ENCODE measurements at regions not wholly inside any gene's neighbourhood (a gene's known extent, or its start where the extent isn't known, plus 50 kb on each side); places are given as distances from the start of the nearest gene placed in this dataset.

- H4K20me1 ChIP-seq: no peaks in the 10 kb centered on the region
- H3K27ac ChIP-seq: no peak overlapping the region
- H3K4me3 ChIP-seq: no peak overlapping the region
- TF ChIP-seq Cebpa-rat (IDR thresholded peaks at IDR 0.05): no peak
- no peaks in the 10 kb centered on the region for H3K9me3 ChIP-seq
- no peaks in the 10 kb centered on the region for H3K27me3 ChIP-seq
- H3K4me1 ChIP-seq: no peaks in the 10 kb centered on the region
- no peak overlapping the region for H3K9ac ChIP-seq
- no peak overlapping the region for H3K4me2 ChIP-seq
- H3K36me3 ChIP-seq: no peaks in the 10 kb centered on the region
Measured at GRCh38 chr13:76016799-76017400, 380.8 kb downstream of the LMO7 start.

DNA sequence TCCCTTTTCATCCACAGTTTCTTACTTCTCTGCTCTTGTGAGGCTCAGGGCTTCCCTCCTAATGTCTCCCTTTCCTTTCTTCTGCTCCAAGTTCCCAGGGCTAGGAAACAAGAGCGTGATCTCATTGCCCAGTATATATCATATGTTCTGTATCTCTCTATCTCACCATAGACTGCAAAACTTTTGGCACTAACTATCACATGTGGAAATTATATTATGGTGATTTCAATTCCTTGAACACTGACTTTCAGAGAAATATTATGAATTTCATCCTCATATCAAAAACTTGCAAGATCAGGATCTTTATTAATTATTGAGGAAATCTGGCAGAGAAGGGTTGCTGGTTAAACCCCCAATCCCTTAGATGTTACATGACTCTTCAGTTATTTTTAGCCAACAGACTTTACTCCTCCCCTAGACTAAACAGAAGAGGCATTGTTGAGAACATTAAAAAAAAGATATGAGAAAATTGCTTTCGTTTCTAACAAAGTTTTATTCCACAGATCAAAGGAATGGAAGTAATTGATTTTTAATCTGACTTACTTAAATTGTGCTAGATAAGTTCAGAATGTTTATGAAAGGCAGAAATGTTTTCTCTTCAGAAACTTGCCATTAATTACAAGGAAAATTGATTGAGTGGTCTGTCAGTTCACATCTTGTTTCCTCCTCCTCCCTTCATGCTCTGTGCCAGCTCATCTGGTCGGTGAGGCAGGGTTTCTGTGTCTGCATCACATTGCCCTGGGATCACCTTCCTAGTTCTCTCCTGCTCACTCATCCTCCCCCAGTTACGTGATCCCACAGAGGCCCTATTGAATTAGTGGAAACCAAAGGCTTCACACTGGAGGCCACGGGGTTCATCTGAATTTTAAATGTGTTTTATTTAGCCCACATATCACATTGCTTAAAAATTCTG, 378.5 kb downstream of the LMO7 start:
- no peak overlapping the region for H3K4me2 ChIP-seq
- no peak overlapping the region for H3K4me3 ChIP-seq
- H3K27me3 ChIP-seq: no peaks in the 10 kb centered on the region
- no peaks in the 10 kb centered on the region for H3K4me1 ChIP-seq
- no peak for TF ChIP-seq Cebpa-rat (IDR thresholded peaks at IDR 0.05)
- H3K9me3 ChIP-seq: no peaks in the 10 kb centered on the region
- no peaks in the 10 kb centered on the region for H4K20me1 ChIP-seq
- no peaks in the 10 kb centered on the region for H3K36me3 ChIP-seq
- H3K9ac ChIP-seq: no peak overlapping the region
- no peak overlapping the region for H3K27ac ChIP-seq

DNA sequence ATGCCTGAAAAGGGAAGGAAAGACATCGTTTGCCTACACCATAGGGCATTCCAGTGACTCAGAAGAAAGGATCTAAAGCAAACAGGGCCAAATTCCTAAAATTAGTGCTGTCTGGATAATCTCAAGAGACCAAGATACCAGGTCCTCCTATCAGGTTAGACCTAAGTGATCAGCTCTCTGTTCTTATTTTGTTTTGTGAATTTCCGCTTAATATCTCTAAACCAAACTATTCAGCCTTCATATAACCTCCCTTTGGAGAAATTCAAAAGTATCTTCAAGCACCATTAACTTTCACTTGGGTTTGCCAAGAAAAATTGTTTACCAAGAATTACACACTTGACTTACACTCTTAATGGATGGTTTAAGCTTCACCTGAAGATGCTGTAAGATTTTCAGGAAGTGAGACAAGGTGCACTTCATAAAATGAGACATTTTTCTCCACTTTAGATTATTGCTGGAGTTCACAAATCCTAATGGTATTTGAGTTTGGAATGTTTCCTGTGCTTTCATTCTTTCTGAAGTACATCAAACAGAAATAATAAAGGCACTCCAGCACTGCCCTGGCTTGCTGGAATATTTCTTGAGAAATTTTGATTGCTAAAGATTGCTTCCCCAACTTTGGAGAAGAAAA, 376.1 kb downstream of the LMO7 start:
- H3K27ac ChIP-seq: no peak overlapping the region
- no peak for TF ChIP-seq Cebpa-rat (IDR thresholded peaks at IDR 0.05)
- no peaks in the 10 kb centered on the region for H3K27me3 ChIP-seq
- no peak overlapping the region for H3K4me3 ChIP-seq
- no peaks in the 10 kb centered on the region for H3K4me1 ChIP-seq
- H3K9me3 ChIP-seq: no peaks in the 10 kb centered on the region
- H3K9ac ChIP-seq: no peak overlapping the region
- no peaks in the 10 kb centered on the region for H3K36me3 ChIP-seq
- H3K4me2 ChIP-seq: no peak overlapping the region
- H4K20me1 ChIP-seq: no peaks in the 10 kb centered on the region

DNA sequence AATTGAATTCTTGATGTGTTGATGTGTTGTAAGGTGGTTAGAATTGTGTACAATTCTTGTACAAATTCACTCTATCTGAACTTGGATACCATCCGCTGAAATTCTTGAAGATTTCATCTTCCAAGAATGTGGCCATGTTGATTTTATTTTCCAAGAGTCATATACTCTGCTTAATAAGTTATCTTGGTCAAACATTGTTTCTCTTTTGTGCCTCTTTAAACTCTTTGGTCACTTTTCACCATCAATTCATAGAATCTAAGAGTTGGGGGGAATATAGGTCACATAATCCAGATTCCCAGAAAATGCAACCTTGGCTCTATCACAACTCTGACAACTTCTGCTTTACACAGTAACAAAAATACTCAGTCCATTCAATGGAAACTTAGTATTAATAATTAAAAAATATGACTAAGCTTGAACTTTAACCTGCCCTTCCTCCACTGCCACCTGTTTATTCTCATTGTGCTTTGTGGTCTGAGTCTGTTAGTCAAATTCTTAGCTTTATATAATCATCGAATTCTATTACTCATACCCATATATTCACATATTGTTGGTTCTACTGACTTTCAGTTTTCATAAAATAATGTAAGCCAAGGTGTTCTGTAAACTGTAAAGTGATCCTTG, 373.2 kb downstream of the LMO7 start:
- Histone ChIP-seq H3K4me2 (no peak overlapping the region), H3K27me3 (no peaks in the 10 kb centered on the region), H3K36me3 (no peaks in the 10 kb centered on the region), H3K4me3 (no peak overlapping the region), H3K27ac (no peak overlapping the region), H3K9me3 (no peaks in the 10 kb centered on the region), H4K20me1 (no peaks in the 10 kb centered on the region), H3K4me1 (no peaks in the 10 kb centered on the region), H3K9ac (no peak overlapping the region)
- no peak for TF ChIP-seq Cebpa-rat (IDR thresholded peaks at IDR 0.05)

- TF ChIP-seq Cebpa-rat (IDR thresholded peaks at IDR 0.05): no peak
- Histone ChIP-seq H3K4me1 (no peaks in the 10 kb centered on the region), H3K27ac (no peak overlapping the region)
Measured at GRCh38 chr13:76004416-76004815, 368.3 kb downstream of the LMO7 start.

GRCh38 chr13:76000131-76000530, 364.0 kb downstream of the LMO7 start:
- H3K27ac ChIP-seq: no peak overlapping the region

More at GRCh38 chr13:76004416-76004815, 368.3 kb downstream of the LMO7 start:
- no peak overlapping the region for H3K4me3 ChIP-seq
- H3K9ac ChIP-seq: no peak overlapping the region
- no peaks in the 10 kb centered on the region for H3K9me3 ChIP-seq
- H3K36me3 ChIP-seq: no peaks in the 10 kb centered on the region
- H4K20me1 ChIP-seq: no peaks in the 10 kb centered on the region
- no peaks in the 10 kb centered on the region for H3K27me3 ChIP-seq
- H3K4me2 ChIP-seq: no peak overlapping the region

DNA sequence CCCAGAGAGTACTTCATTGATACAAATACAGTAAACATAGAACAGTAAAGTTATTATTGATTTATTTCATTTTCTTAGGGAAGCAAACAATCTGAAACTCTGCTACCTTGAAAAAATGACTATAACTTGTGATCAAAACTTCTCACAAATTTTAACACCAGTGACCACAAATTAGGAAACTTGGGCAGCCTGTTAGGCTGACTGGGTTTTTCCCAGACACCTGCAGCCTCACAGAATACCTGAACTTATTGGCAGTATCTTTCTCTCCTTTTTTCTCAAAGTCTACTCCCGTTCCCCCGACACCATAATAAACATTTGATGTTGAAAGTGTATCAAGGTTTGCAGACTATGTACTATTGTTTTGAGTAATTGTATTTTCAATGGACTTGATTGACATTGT, 360.5 kb downstream of the LMO7 start:
- H3K4me2 ChIP-seq: no peak overlapping the region
- no peaks in the 10 kb centered on the region for H3K36me3 ChIP-seq
- no peak for TF ChIP-seq Cebpa-rat (IDR thresholded peaks at IDR 0.05)
- H4K20me1 ChIP-seq: no peaks in the 10 kb centered on the region
- no peak overlapping the region for H3K9ac ChIP-seq
- no peak overlapping the region for H3K27ac ChIP-seq
- no peaks in the 10 kb centered on the region for H3K4me1 ChIP-seq
- H3K4me3 ChIP-seq: no peak overlapping the region
- no peaks in the 10 kb centered on the region for H3K9me3 ChIP-seq
- no peaks in the 10 kb centered on the region for H3K27me3 ChIP-seq

More at GRCh38 chr13:76000131-76000530, 364.0 kb downstream of the LMO7 start:
- H3K9me3 ChIP-seq: no peaks in the 10 kb centered on the region
- H3K36me3 ChIP-seq: no peaks in the 10 kb centered on the region
- H3K9ac ChIP-seq: no peak overlapping the region
- H3K4me2 ChIP-seq: no peak overlapping the region
- no peak for TF ChIP-seq Cebpa-rat (IDR thresholded peaks at IDR 0.05)
- H3K27me3 ChIP-seq: no peaks in the 10 kb centered on the region
- no peaks in the 10 kb centered on the region for H4K20me1 ChIP-seq
- H3K4me1 ChIP-seq: no peaks in the 10 kb centered on the region
- H3K4me3 ChIP-seq: no peak overlapping the region

GRCh38 chr13:75995966-75996365, 359.8 kb downstream of the LMO7 start:
- Histone ChIP-seq H3K9ac (no peak overlapping the region), H4K20me1 (no peaks in the 10 kb centered on the region), H3K4me2 (no peak overlapping the region), H3K9me3 (no peaks in the 10 kb centered on the region), H3K27ac (no peak overlapping the region), H3K27me3 (no peaks in the 10 kb centered on the region), H3K4me3 (no peak overlapping the region), H3K36me3 (no peaks in the 10 kb centered on the region), H3K4me1 (no peaks in the 10 kb centered on the region)
- no peak for TF ChIP-seq Cebpa-rat (IDR thresholded peaks at IDR 0.05)

DNA sequence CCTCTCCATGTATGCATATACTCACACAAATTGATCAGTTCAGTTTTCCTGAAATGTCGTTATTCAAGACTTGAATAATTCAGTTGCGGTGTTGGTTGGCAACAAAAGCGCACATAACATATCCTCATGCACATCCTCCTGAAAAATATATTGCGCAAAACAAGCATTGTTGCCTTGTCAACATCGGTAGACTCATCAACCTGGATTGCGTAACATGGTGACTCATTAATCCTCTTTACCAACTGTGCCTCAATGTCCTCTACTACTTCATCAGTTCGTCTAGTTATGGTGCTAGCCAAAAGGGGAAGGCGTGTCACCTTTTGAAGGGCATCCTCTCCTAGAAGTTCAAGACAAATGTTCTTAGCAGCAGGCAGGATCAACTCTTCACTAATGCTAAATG, 357.7 kb downstream of the LMO7 start:
- Histone ChIP-seq H3K27me3 (no peaks in the 10 kb centered on the region), H3K4me1 (no peaks in the 10 kb centered on the region), H3K4me2 (no peak overlapping the region), H3K9ac (no peak overlapping the region), H4K20me1 (no peaks in the 10 kb centered on the region), H3K4me3 (no peak overlapping the region), H3K36me3 (no peaks in the 10 kb centered on the region), H3K9me3 (no peaks in the 10 kb centered on the region), H3K27ac (no peak overlapping the region)
- peak; percentile 81 for TF ChIP-seq Cebpa-rat (IDR thresholded peaks at IDR 0.05)

All from BLaER1 (cell line).